ENCODE measurements at regions not wholly inside any gene's neighbourhood (a gene's known extent, or its start where the extent isn't known, plus 50 kb on each side); places are given as distances from the start of the nearest gene placed in this dataset.
"Not testable (repeated sequence)": the region's sequence is repeated elsewhere in the genome, so short reads cannot be mapped to it uniquely, and the experiment has no call there.

DNA sequence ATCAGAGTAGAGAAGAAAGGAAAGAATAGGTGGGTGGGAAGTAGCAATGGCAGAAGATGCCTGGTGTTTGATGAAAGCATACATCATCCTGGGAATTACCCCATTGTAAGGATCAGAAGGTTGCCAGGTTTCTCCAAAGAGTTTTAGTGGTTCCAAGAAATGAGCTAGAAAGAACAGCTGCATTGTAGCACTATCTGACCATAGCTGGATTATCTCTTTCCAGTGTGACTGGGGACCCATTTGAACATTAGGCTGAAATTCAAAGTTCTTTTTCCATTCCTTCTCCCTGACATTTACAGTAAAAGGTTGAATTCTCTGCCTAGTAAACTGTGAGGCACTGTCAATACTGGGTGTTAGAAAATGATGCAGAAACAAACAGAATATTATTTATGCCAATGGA lies 244.4 kb downstream of the GALC start:
- Histone ChIP-seq H3K79me2 (no peaks in the 10 kb centered on the region), H3K9me2 (replicated peaks; ENCODE audit: insufficient read depth) (no peaks in the 10 kb centered on the region), H3K27ac (no peak overlapping the region), H2AFZ (no peak overlapping the region), H3K4me2 (no peak overlapping the region), H3K36me3 (replicated peaks; ENCODE audit: insufficient read depth, low read depth) (no peaks in the 10 kb centered on the region), H3K9me3 (ENCODE audit: low read depth) (no peaks in the 10 kb centered on the region), H3K4me1 (ENCODE audit: insufficient read depth) (no peaks in the 10 kb centered on the region), H4K20me1 (ENCODE audit: insufficient read depth, poor library complexity, severe bottlenecking) (no peaks in the 10 kb centered on the region), H3K4me3 (no peak overlapping the region), H3K27me3 (no peaks in the 10 kb centered on the region)
- no peak for DNase-seq (ENCODE audit: low spot score)
- no peak for TF ChIP-seq EZH2 (IDR thresholded peaks at IDR 0.05; ENCODE audit: borderline replicate concordance)
- TF ChIP-seq CTCF (IDR thresholded peaks at IDR 0.05; ENCODE audit: poor library complexity) = no peak
- no peak for TF ChIP-seq EZH2phosphoT487 (IDR thresholded peaks at IDR 0.05; ENCODE audit: low read depth, severe bottlenecking, unreplicated experiment)

GRCh38 chr14:87745507-87746118 lies 247.4 kb downstream of the GALC start:
- 48% methylated on average over 3 of the region's 3 CpGs for WGBS (ENCODE audit: low lambda C conversion rate, missing lambda C conversion rate)
- H3K9me2 ChIP-seq (replicated peaks; ENCODE audit: insufficient read depth) = no peaks in the 10 kb centered on the region
- no peak overlapping the region for H2AFZ ChIP-seq
- H3K4me3 ChIP-seq = no peak overlapping the region
- no peaks in the 10 kb centered on the region for H3K79me2 ChIP-seq
- H3K9me3 ChIP-seq (ENCODE audit: low read depth) = no peaks in the 10 kb centered on the region
- H3K4me1 ChIP-seq (ENCODE audit: insufficient read depth) = no peaks in the 10 kb centered on the region
- no peaks in the 10 kb centered on the region for H3K27me3 ChIP-seq
- H3K36me3 ChIP-seq (replicated peaks; ENCODE audit: insufficient read depth, low read depth) = no peaks in the 10 kb centered on the region
- peak; percentile 58 for DNase-seq (ENCODE audit: low spot score)
- H3K27ac ChIP-seq = no peak overlapping the region
- TF ChIP-seq CTCF (IDR thresholded peaks at IDR 0.05; ENCODE audit: poor library complexity) (peak; percentile 66), EZH2phosphoT487 (IDR thresholded peaks at IDR 0.05; ENCODE audit: low read depth, severe bottlenecking, unreplicated experiment) (no peak), EZH2 (IDR thresholded peaks at IDR 0.05; ENCODE audit: borderline replicate concordance) (no peak)
- no peak overlapping the region for H3K4me2 ChIP-seq
- no peaks in the 10 kb centered on the region for H4K20me1 ChIP-seq (ENCODE audit: insufficient read depth, poor library complexity, severe bottlenecking)

GRCh38 chr14:87734577-87735360 lies 258.2 kb downstream of the GALC start:
- not testable (repeated sequence) for H3K79me2 ChIP-seq; H4K20me1 ChIP-seq (ENCODE audit: insufficient read depth, poor library complexity, severe bottlenecking); H3K27me3 ChIP-seq; H3K27ac ChIP-seq; DNase-seq (ENCODE audit: low spot score); H2AFZ ChIP-seq; H3K4me1 ChIP-seq (ENCODE audit: insufficient read depth); H3K4me3 ChIP-seq; H3K9me2 ChIP-seq (replicated peaks; ENCODE audit: insufficient read depth); H3K4me2 ChIP-seq; H3K36me3 ChIP-seq (replicated peaks; ENCODE audit: insufficient read depth, low read depth); H3K9me3 ChIP-seq (ENCODE audit: low read depth)
- 97% methylated on average over 25 of the region's 49 CpGs for WGBS (ENCODE audit: low lambda C conversion rate, missing lambda C conversion rate)

DNA sequence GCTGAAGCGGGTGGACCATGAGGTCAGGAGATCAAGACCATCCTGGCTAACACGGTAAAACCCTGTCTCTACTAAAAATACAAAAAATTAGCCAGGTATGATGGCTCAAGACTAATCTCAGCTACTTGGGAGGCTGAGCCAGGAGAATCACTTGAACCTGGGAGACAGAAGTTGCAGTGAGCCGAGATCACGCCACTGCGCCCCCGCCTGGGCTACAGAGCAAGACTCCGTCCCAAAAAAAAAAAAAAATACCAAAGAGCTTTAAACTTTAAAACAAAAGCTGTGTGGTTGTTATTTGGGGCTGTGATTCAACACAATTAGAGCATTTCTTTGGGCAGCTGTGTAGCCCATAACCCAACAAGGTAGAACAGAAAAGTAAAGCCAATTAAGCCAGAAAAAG lies 259.9 kb downstream of the GALC start:
- H2AFZ ChIP-seq; H3K36me3 ChIP-seq (replicated peaks; ENCODE audit: insufficient read depth, low read depth); H3K9me2 ChIP-seq (replicated peaks; ENCODE audit: insufficient read depth); H3K4me2 ChIP-seq; DNase-seq (ENCODE audit: low spot score); H3K9me3 ChIP-seq (ENCODE audit: low read depth); H3K4me1 ChIP-seq (ENCODE audit: insufficient read depth); H4K20me1 ChIP-seq (ENCODE audit: insufficient read depth, poor library complexity, severe bottlenecking); H3K27ac ChIP-seq; H3K27me3 ChIP-seq; H3K79me2 ChIP-seq; H3K4me3 ChIP-seq: not testable (repeated sequence)
- 71% methylated on average over 7 of the region's 7 CpGs for WGBS (ENCODE audit: low lambda C conversion rate, missing lambda C conversion rate)

Measured in hepatocyte (in vitro differentiated cells).